ENCODE measurements at regions not wholly inside any gene's neighbourhood (a gene's known extent, or its start where the extent isn't known, plus 50 kb on each side); places are given as distances from the start of the nearest gene placed in this dataset.

DNA sequence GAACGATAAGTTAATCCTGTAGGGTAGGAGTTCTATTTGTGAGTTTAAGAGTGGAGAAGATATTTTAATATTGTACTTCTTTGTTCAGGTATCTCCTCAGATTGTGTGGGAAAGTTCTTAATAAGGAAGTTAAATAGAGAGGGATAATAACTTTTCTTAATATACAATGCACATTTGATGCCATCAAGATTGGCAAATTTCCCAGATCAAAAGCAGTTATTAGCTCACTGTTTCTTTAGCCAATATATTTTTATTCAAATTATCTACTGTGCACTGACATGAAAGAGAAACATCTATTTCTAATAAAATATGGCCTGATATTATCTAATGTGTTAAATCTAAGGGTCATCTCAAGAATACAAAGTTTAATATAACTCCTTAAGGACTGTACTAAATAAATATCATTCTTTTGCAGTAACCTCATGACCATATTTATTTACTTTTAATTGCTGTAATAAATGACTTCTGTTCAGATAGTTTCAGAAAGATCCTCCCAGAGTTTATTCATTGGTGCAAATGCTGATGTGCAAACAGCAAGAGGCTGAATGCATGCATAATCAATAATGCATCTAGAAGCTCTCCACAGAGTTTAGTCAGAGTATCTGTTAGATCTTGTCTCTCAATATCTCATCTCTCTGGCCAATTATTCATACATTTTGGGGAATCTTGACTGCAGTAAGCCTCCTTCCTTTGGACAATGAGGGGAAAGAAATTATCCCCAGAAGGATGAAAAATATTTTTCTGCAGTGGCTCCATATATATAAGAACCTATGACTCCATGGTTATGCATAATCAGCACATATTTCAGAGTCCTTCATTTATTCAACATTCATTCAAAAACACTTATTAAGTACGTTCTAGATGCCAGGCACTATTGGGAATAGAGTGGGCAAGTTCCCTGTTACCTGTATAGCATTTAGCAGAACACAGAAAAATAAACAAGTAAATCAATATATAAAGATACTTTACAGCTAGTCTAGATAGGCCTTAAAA lies 85.3 kb downstream of the SPATA31D1 start:
- H3K79me2 ChIP-seq (replicated peaks; ENCODE audit: insufficient read depth, low read length), result no peaks in the 10 kb centered on the region
- H3K27ac ChIP-seq (ENCODE audit: low read length), result no peak overlapping the region
- H3K36me3 ChIP-seq (ENCODE audit: insufficient read depth, low read length), result no peaks in the 10 kb centered on the region
- H3F3A ChIP-seq (ENCODE audit: insufficient read depth, low read length, poor library complexity, severe bottlenecking), result no peaks in the 10 kb centered on the region
- H3K4me3 ChIP-seq (ENCODE audit: low read length), result no peak overlapping the region
- H4K20me1 ChIP-seq (ENCODE audit: insufficient read depth), result no peaks in the 10 kb centered on the region
- TF ChIP-seq EZH2 (IDR thresholded peaks at IDR 0.05; ENCODE audit: borderline replicate concordance, insufficient read depth, low read length, poor library complexity, severe bottlenecking), result no peak
- H3K27me3 ChIP-seq (ENCODE audit: insufficient read depth, low read depth, low read length), result no peaks in the 10 kb centered on the region
- no peaks in the 10 kb centered on the region for H3K9me3 ChIP-seq (ENCODE audit: low read length)
- H3K9me2 ChIP-seq (ENCODE audit: insufficient read depth, low read length), result no peaks in the 10 kb centered on the region
- no peak overlapping the region for H3K9ac ChIP-seq (ENCODE audit: low read length)
- no peak overlapping the region for H2AFZ ChIP-seq (ENCODE audit: low read depth, low read length)
- no peak overlapping the region for H3K4me2 ChIP-seq (ENCODE audit: low read length)

DNA sequence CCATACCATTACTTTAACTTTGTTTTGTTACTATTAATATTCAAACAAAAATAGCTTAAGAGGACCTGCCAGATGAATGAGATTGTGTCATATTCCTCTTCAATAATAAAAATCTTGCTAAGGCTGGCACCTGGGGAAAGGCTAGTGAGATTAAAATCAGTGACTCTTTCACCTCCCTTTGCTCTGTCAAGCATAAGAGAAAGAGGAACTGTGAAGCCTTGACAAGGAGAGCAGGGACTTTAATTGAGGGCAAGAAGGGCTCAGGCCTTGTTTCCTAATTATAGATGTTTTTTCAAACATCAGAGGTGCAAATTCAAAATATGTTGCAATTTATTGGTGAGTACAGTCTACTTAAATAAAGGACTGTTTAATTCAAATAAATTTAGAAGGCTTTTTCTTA lies 91.7 kb downstream of the SPATA31D1 start:
- no peaks in the 10 kb centered on the region for H3K36me3 ChIP-seq (ENCODE audit: insufficient read depth, low read length)
- no peak overlapping the region for H2AFZ ChIP-seq (ENCODE audit: low read depth, low read length)
- no peaks in the 10 kb centered on the region for H3K9me2 ChIP-seq (ENCODE audit: insufficient read depth, low read length)
- no peak overlapping the region for H3K9ac ChIP-seq (ENCODE audit: low read length)
- no peaks in the 10 kb centered on the region for H3K9me3 ChIP-seq (ENCODE audit: low read length)
- no peak overlapping the region for H3K4me3 ChIP-seq (ENCODE audit: low read length)
- H4K20me1 ChIP-seq (ENCODE audit: insufficient read depth), result no peaks in the 10 kb centered on the region
- TF ChIP-seq POLR2AphosphoS5 (IDR thresholded peaks at IDR 0.05) (no peak), TAF1 (IDR thresholded peaks at IDR 0.05; ENCODE audit: low read depth) (no peak), MXI1 (conservative IDR thresholded peaks at IDR 0.05; ENCODE audit: poor library complexity, severe bottlenecking) (no peak), RAD21 (conservative IDR thresholded peaks at IDR 0.05) (no peak), EP300 (conservative IDR thresholded peaks at IDR 0.05; ENCODE audit: poor library complexity, severe bottlenecking) (no peak), SMC3 (conservative IDR thresholded peaks at IDR 0.05; ENCODE audit: poor library complexity) (no peak), EZH2 (IDR thresholded peaks at IDR 0.05; ENCODE audit: borderline replicate concordance, insufficient read depth, low read length, poor library complexity, severe bottlenecking) (no peak)
- TF ChIP-seq, protein P1, sequence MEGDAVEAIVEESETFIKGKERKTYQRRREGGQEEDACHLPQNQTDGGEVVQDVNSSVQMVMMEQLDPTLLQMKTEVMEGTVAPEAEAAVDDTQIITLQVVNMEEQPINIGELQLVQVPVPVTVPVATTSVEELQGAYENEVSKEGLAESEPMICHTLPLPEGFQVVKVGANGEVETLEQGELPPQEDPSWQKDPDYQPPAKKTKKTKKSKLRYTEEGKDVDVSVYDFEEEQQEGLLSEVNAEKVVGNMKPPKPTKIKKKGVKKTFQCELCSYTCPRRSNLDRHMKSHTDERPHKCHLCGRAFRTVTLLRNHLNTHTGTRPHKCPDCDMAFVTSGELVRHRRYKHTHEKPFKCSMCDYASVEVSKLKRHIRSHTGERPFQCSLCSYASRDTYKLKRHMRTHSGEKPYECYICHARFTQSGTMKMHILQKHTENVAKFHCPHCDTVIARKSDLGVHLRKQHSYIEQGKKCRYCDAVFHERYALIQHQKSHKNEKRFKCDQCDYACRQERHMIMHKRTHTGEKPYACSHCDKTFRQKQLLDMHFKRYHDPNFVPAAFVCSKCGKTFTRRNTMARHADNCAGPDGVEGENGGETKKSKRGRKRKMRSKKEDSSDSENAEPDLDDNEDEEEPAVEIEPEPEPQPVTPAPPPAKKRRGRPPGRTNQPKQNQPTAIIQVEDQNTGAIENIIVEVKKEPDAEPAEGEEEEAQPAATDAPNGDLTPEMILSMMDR (IDR thresholded peaks at IDR 0.05; ENCODE audit: poor library complexity, severe bottlenecking), result no peak
- TF ChIP-seq, protein P2, sequence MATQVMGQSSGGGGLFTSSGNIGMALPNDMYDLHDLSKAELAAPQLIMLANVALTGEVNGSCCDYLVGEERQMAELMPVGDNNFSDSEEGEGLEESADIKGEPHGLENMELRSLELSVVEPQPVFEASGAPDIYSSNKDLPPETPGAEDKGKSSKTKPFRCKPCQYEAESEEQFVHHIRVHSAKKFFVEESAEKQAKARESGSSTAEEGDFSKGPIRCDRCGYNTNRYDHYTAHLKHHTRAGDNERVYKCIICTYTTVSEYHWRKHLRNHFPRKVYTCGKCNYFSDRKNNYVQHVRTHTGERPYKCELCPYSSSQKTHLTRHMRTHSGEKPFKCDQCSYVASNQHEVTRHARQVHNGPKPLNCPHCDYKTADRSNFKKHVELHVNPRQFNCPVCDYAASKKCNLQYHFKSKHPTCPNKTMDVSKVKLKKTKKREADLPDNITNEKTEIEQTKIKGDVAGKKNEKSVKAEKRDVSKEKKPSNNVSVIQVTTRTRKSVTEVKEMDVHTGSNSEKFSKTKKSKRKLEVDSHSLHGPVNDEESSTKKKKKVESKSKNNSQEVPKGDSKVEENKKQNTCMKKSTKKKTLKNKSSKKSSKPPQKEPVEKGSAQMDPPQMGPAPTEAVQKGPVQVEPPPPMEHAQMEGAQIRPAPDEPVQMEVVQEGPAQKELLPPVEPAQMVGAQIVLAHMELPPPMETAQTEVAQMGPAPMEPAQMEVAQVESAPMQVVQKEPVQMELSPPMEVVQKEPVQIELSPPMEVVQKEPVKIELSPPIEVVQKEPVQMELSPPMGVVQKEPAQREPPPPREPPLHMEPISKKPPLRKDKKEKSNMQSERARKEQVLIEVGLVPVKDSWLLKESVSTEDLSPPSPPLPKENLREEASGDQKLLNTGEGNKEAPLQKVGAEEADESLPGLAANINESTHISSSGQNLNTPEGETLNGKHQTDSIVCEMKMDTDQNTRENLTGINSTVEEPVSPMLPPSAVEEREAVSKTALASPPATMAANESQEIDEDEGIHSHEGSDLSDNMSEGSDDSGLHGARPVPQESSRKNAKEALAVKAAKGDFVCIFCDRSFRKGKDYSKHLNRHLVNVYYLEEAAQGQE (IDR thresholded peaks at IDR 0.05; ENCODE audit: borderline replicate concordance), result no peak
- no peaks in the 10 kb centered on the region for H3K27me3 ChIP-seq (ENCODE audit: insufficient read depth, low read depth, low read length)
- H3F3A ChIP-seq (ENCODE audit: insufficient read depth, low read length, poor library complexity, severe bottlenecking), result no peaks in the 10 kb centered on the region
- no peak overlapping the region for H3K4me2 ChIP-seq (ENCODE audit: low read length)
- H3K27ac ChIP-seq (ENCODE audit: low read length), result no peak overlapping the region
- H3K79me2 ChIP-seq (replicated peaks; ENCODE audit: insufficient read depth, low read length), result no peaks in the 10 kb centered on the region
